Left renal cortex interstitium (tissue), 4 donors: ENCODE measurements at regions not wholly inside any gene's neighbourhood (a gene's known extent, or its start where the extent isn't known, plus 50 kb on each side); places are given as distances from the start of the nearest gene placed in this dataset.
"Not testable (repeated sequence)": the region's sequence is repeated elsewhere in the genome, so short reads cannot be mapped to it uniquely, and the experiment has no call there.

Experiments used
- DNase-seq, 4 donors: peaks; one replicate each; pipeline ENCODE4 v3.0.0-alpha.2; 2013; ENCODE audit warnings: low read depth in 4 of 4, low spot score in 2 of 4, missing footprints in 1 of 4

DNA sequence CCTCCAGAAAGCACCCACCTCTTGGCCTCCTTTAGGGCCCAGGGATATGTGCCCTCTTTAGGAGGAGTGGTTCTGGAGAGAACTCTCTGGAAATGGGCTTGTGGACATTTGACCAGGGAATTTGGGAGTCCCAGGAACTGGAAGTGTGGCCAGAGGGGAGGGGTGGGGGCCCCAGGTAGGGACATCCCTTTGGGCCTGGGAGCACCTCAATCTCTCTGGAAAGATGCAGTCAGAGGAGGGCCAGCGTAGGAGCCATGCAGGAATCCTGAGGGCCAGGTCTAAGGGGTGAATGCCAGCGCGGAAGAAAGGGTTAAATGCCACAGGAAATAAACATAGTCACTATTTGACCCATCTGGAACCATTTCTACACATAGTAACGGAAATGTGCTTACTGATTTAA lies 50.3 kb upstream of the ITGA11 start:
- no peak for DNase-seq

DNA sequence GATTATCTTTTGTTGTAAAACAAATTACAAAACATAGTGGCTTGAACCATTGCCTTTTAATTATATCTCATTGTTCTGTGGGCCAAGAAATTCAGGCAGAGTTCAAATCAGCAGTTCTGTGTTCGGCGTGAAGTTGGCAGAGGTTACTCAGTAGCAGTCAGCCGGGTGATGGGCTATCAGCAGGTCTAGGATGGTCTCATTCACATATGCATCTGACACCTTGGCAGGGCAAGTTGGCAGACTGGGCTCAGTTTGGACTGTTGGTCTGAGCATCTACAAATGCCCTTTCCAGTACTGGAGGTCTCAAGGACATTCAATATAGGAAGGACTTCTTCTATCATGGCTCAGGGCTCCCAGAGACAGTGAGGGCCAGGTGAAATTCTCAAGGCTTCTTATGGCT lies 51.2 kb upstream of the ITGA11 start:
- no peak for DNase-seq

- no peak for DNase-seq
Measured at GRCh38 chr15:68484220-68484619, 52.3 kb upstream of the ITGA11 start.

- no peak for DNase-seq
Measured at GRCh38 chr15:68484696-68485400, 52.9 kb upstream of the ITGA11 start.

DNA sequence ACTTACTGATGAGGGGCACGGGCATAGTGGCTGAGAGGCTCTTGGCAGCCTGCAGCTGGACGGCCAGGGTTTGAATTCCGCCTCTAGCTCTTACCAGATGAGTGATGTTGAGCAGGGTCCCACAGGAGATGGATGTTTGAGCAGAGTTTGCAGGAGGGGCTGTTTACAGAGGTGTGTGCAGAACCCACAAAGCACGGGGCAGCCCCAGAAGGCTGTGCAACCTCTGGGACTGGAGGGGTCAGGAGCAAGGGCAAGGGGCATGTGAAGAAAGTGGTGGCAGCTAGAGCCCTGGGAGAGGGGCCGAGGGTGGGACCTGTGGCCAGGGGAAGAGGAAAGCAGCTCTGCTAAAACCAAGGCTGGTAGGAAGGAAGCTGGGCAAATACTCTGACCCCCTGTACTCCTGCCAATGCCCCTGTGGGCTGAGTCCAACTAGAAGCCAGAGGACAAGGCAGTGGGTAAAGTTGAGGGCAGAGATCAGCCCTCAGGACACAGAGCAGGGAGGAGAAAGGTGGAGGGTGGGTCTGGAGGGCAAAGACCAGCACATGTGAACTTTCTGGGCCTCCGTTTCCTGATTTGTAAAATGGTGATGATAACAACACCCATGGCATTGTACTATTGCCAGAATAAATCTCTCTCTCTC lies 53.9 kb upstream of the ITGA11 start:
- no peak for DNase-seq

- no peak for DNase-seq
Measured at GRCh38 chr15:68487087-68487843, 55.3 kb upstream of the ITGA11 start.

DNA sequence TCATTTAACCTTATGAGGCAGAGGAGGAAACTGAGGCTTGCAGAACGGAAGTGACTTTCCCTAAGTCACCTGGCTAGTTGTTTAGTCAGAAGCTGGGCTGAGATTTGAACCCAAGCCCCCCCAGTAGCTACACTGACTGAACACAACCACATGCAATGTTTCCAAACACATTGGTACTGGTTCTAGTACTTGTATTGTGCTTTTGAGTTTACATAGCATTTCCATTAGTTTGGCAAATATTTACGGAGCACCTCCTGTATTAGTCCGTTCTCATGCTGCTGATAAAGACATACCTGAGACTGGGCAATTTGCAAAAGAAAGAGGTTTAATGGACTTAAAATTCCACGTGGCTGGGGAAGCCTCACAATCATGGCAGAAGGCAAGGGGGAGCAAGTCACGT lies 56.3 kb upstream of the ITGA11 start:
- no peak for DNase-seq

- no peak for DNase-seq
Measured at GRCh38 chr15:68488966-68489365, 57.0 kb upstream of the ITGA11 start.

- no peak for DNase-seq
Measured at GRCh38 chr15:68489421-68489820, 57.5 kb upstream of the ITGA11 start.

- no peak for DNase-seq
Measured at GRCh38 chr15:68491415-68492106, 59.6 kb upstream of the ITGA11 start.

GRCh38 chr15:68492855-68493254 lies 60.9 kb upstream of the ITGA11 start:
- DNase-seq: no peak

GRCh38 chr15:68493629-68494028 lies 61.7 kb upstream of the ITGA11 start:
- DNase-seq: no peak

GRCh38 chr15:68494573-68495110 lies 62.7 kb upstream of the ITGA11 start:
- DNase-seq: no peak

DNA sequence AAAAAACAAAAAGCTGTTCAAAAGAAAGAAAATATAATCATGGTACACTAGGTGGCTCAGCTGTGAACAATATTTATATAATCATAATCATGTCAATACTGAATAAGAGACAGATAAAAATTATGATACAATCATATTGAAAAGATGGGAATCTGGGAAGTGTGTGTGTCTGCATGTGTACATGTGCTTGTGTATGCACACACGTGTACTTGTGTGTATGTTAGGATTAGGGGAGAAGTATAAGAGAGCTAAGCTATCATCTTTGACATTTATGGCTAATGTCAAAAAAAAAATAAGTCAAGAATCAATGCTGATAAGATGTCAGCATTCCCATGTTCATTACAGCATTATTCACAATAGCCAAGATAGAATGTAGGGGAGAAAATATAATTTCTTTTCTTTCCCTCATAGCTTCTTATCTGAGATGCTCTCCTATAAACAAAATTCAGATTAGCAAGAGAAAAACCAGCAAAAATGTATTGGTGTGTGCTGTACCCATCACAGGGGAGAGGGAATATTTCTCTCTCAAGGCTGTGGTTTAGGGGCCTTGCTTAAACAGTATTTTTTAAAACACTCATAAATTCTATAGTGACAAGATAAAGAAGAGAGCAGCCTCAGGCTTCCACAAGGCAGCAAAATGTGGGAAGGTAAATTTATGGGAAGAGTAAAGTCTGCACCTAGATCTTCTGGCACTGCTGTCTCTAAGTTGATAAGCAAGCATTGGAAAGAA lies 63.4 kb upstream of the ITGA11 start:
- DNase-seq: no peak

DNA sequence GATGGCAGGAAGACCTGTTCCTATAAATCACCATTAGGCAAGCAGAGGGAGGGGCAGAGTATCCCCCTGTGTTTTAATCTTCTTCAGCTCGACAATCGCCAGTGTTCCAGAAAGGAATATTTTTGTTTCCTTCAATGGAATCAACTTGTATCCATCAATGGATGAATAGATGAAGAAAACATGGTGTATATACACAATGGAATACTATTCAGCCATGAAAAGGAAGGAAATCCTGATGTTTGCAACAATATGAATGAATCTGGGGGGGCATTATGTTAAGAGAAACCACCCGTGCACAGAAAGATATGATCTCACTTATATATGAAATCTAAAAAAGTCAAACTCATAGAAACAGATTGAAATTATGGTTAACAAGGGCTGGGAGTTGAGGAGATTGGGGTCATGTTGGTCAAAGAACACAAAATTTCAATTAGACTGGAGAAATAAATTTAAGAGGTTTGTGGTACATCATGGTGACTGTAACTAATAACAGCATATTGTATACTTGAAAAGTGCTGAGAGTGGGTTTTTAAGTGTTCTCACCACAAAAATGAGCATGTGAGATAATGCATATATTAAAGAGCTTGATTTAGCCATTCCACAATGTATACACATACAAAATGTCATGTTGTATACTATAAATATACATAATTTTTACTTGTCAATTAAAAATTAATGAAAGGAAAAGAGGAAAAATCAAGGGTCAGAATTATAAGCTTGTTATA lies 64.2 kb upstream of the ITGA11 start:
- no peak for DNase-seq

GRCh38 chr15:68496751-68497150 lies 64.8 kb upstream of the ITGA11 start:
- not testable (repeated sequence) for DNase-seq

DNA sequence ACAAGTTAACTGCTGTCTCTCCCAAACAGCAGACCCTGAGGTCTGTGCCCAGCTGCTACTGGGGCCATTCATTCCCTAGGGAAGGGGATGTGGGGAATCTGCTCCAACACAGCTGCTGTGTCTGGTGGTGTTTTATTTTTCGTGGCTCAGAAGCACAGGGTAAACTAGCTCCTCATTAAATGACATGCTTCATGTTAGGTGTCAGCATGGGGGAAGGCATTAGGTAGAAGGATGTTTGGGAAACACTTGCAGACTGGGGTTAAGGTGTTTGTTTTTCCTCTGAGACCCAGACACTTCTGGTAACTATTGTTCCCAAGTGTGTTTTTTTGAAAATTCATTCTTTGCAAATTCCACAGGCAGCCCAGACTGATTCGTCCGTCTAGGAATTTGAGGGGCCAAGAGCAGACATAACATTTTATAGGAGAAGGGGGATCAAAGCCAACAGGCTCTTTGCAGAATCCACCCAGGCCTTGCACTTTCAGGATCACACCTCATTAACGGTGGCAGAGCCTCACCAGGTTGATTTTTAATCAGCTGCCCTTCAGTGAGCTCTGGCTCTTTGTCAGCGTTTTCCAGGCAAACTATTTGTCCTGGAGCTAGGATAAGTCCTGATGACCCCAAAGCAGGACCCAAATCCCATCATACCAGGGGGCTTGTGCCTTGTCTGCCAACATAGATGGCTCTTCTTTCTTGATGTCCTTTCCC lies 65.4 kb upstream of the ITGA11 start:
- DNase-seq: no peak

DNA sequence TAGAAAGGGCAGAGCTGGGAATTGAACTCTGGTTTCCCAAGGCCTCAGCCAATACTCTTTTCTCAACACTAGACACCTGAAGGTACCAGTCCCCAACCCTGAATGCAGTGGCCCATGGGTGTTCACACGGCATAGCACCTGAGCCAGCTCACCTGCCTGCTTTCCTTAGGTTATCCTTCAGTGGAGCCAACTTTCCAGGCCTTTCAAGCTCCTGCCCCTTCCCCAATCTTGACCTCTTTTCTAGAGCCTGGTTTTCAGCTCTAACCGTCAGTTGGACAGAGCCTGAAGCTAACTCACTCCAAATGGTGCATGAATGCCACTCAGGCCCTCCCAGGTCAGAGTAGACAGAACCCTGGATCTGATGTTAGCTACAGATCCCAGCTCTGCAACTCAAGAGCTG lies 66.1 kb upstream of the ITGA11 start:
- DNase-seq: no peak
